ENCODE measurements at regions not wholly inside any gene's neighbourhood (a gene's known extent, or its start where the extent isn't known, plus 50 kb on each side); places are given as distances from the start of the nearest gene placed in this dataset.

DNA sequence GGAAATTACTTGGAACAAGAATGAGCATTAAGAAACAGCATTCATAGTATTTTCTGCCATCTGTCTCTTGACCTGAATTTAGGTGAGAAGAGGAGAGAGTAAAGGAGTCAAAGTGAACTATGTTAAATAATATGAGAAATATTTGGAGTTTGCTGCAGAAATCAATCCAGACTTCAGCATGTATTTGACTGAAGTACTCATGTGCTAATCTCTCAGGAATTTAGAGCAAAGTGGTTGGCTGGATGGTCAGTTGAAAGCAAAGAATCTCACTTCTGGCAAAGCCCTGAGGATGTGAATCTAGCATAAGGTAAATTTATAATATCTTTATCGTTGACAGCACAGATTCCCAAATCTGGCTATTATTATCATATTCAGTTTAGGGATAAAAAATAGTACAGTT, 394.3 kb downstream of the PCDH17 start:
- POLR2A ChIA-PET = no interaction called here
- no peaks in the 10 kb centered on the region for H3K36me3 ChIP-seq (replicated peaks in 1 of 2; ENCODE audit: control insufficient read depth in 1 of 2, insufficient read depth in 2 of 2, low read length in 1 of 2)
- no peaks in the 10 kb centered on the region for H3K79me2 ChIP-seq (ENCODE audit: insufficient read depth)
- CTCF ChIA-PET = interaction anchor here (0.7 kb wide), 1 partner anchor 1045 kb away, joined by 3 read pairs; no protein-coding TSS in a partner anchor
- no peaks in the 10 kb centered on the region for H4K20me1 ChIP-seq (ENCODE audit: insufficient read depth)
- no peaks in the 10 kb centered on the region for H3F3A ChIP-seq (replicated peaks; ENCODE audit: insufficient read depth)
- H3K9ac ChIP-seq = no peak overlapping the region
- DNase-seq = no peak
- WGBS (ENCODE audit: low lambda C conversion rate) = 23% methylated on average over 1 of the region's 1 CpG
- no peak overlapping the region for H3K4me2 ChIP-seq
- TF ChIP-seq, protein P1, sequence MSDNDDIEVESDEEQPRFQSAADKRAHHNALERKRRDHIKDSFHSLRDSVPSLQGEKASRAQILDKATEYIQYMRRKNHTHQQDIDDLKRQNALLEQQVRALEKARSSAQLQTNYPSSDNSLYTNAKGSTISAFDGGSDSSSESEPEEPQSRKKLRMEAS (IDR thresholded peaks at IDR 0.05; ENCODE audit: low read depth) = no peak
- TF ChIP-seq CHD2 (IDR thresholded peaks at IDR 0.05; ENCODE audit: low read length, partially characterized antibody) (no peak), NRF1 (IDR thresholded peaks at IDR 0.05; ENCODE audit: low read depth, low read length) (no peak), TAF1 (IDR thresholded peaks at IDR 0.05; ENCODE audit: borderline replicate concordance, low read depth, low read length) (no peak), FOXM1 (IDR thresholded peaks at IDR 0.05; ENCODE audit: low read depth) (no peak), GABPA (IDR thresholded peaks at IDR 0.05; ENCODE audit: low read depth) (no peak), RXRA (IDR thresholded peaks at IDR 0.05; ENCODE audit: borderline replicate concordance, low read depth) (no peak), TCF12 (IDR thresholded peaks at IDR 0.05) (no peak), MEF2A (IDR thresholded peaks at IDR 0.05; ENCODE audit: borderline replicate concordance, low read depth) (no peak), JUND (IDR thresholded peaks at IDR 0.05) (no peak), EP300 (IDR thresholded peaks at IDR 0.05; ENCODE audit: borderline replicate concordance in 1 of 2, low read depth in 1 of 2, low read length in 1 of 2) (no peak), SIN3A (IDR thresholded peaks at IDR 0.05; ENCODE audit: borderline replicate concordance, low read depth, low read length) (no peak), PBX3 (IDR thresholded peaks at IDR 0.05) (no peak), RCOR1 (IDR thresholded peaks at IDR 0.05; ENCODE audit: low read length) (no peak), USF1 (IDR thresholded peaks at IDR 0.05; ENCODE audit: borderline replicate concordance, low read depth) (no peak), SMC3 (IDR thresholded peaks at IDR 0.05; ENCODE audit: low read depth, low read length) (no peak), EZH2phosphoT487 (IDR thresholded peaks at IDR 0.05; ENCODE audit: borderline replicate concordance, low read depth) (no peak)
- TF ChIP-seq, protein P2, sequence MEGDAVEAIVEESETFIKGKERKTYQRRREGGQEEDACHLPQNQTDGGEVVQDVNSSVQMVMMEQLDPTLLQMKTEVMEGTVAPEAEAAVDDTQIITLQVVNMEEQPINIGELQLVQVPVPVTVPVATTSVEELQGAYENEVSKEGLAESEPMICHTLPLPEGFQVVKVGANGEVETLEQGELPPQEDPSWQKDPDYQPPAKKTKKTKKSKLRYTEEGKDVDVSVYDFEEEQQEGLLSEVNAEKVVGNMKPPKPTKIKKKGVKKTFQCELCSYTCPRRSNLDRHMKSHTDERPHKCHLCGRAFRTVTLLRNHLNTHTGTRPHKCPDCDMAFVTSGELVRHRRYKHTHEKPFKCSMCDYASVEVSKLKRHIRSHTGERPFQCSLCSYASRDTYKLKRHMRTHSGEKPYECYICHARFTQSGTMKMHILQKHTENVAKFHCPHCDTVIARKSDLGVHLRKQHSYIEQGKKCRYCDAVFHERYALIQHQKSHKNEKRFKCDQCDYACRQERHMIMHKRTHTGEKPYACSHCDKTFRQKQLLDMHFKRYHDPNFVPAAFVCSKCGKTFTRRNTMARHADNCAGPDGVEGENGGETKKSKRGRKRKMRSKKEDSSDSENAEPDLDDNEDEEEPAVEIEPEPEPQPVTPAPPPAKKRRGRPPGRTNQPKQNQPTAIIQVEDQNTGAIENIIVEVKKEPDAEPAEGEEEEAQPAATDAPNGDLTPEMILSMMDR (IDR thresholded peaks at IDR 0.05) = no peak
- TF ChIP-seq, protein P3, sequence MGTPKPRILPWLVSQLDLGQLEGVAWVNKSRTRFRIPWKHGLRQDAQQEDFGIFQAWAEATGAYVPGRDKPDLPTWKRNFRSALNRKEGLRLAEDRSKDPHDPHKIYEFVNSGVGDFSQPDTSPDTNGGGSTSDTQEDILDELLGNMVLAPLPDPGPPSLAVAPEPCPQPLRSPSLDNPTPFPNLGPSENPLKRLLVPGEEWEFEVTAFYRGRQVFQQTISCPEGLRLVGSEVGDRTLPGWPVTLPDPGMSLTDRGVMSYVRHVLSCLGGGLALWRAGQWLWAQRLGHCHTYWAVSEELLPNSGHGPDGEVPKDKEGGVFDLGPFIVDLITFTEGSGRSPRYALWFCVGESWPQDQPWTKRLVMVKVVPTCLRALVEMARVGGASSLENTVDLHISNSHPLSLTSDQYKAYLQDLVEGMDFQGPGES (IDR thresholded peaks at IDR 0.05; ENCODE audit: low read depth, low read length) = no peak
- no peak overlapping the region for H2AFZ ChIP-seq (ENCODE audit: low read depth)
- no peak overlapping the region for H3K27ac ChIP-seq (ENCODE audit: low read depth in 2 of 2, low read length in 1 of 2)
- H3K4me3 ChIP-seq (ENCODE audit: low read depth in 2 of 2, low read length in 1 of 2) = no peak overlapping the region
- no peaks in the 10 kb centered on the region for H3K9me2 ChIP-seq
- no peaks in the 10 kb centered on the region; a peak in 1 of 4 replicates for H3K4me1 ChIP-seq (ENCODE audit: control insufficient read depth in 1 of 2, insufficient read depth in 2 of 2, low read depth in 1 of 2, low read length in 1 of 2)
- no peaks in the 10 kb centered on the region for H3K27me3 ChIP-seq (ENCODE audit: insufficient read depth)
- no peaks in the 10 kb centered on the region for H3K9me3 ChIP-seq
